Endothelial cell of umbilical vein (primary cell): ENCODE measurements at regions not wholly inside any gene's neighbourhood (a gene's known extent, or its start where the extent isn't known, plus 50 kb on each side); places are given as distances from the start of the nearest gene placed in this dataset.

Experiments used
- BruUV-seq: library from RNA; stranded (reverse); fragments of 400-500 nt; replicated peaks from 2 replicates; lab custom pipeline; 2021; lab: Mats Ljungman, UMichigan
- CTCF ChIA-PET: fragments of 300-600, 350-600 bp; sonication (Branson Sonifier 250); formaldehyde crosslinking; loops from one replicate; lab custom pipeline; 2021; ENCODE audit warnings: antibody characterized with exemption, inconsistent platforms; lab: Charles Lee
- POLR2A ChIA-PET: fragments of 300-600, 350-600 bp; sonication (Branson Sonifier 250); formaldehyde crosslinking; loops from one replicate; lab custom pipeline; 2021; ENCODE audit warnings: antibody characterized with exemption, inconsistent platforms; lab: Charles Lee
- DNase-seq: peaks from one replicate; pipeline ENCODE4 v3.0.0-alpha.2; 2011; ENCODE audit warnings: low read depth, low spot score
- FAIRE-seq: peaks from 2 replicates; lab custom pipeline; 2011; peaks lifted over from hg19 to GRCh38; lab: Jason Lieb, UNC
- H2AFZ ChIP-seq: 2 replicates; pipeline ENCODE4 v1.6.0; 2012; ENCODE audit warnings: low read depth, low read length, control low read depth, inconsistent platforms
- H3K27ac ChIP-seq: 2 replicates; pipeline ENCODE4 v1.5.1; 2011; ENCODE audit warnings: low read depth, mild to moderate bottlenecking, control low read depth, low read length, moderate library complexity; ENCODE audit not compliant: insufficient read depth
- H3K27me3 ChIP-seq, 2 experiments: 2 replicates each; pipeline versions ENCODE4 v1.6.0 to v1.6.1; 2011; ENCODE audit warnings: low read length in 2 of 2, mixed read lengths in 1 of 2; ENCODE audit not compliant: control insufficient read depth in 2 of 2, insufficient read depth in 2 of 2
- H3K36me3 ChIP-seq, 2 experiments: 2 replicates in 1 of 2; 3 replicates in 1 of 2; pipeline ENCODE4 v1.5.1; 2011; ENCODE audit warnings: low read length in 2 of 2, mild to moderate bottlenecking in 1 of 2, moderate library complexity in 1 of 2; ENCODE audit not compliant: control insufficient read depth in 2 of 2, insufficient read depth in 2 of 2; ENCODE audit errors: extremely low read depth in 1 of 2
- H3K4me1 ChIP-seq: 3 replicates; pipeline ENCODE4 v1.5.1; 2011; ENCODE audit warnings: mild to moderate bottlenecking, low read length; ENCODE audit not compliant: control insufficient read depth, insufficient read depth; ENCODE audit errors: extremely low read depth
- H3K4me2 ChIP-seq: 2 replicates; pipeline ENCODE4 v1.6.1; 2011; ENCODE audit warnings: low read length, control low read depth, mixed read lengths; ENCODE audit not compliant: insufficient read depth
- H3K4me3 ChIP-seq, 3 experiments: fragments of 200-600 bp in 1 of 3; sonication (generic), shearing (Covaris generic) in 1 of 3; replicated peaks in 1 of 3; 2 replicates each; pipeline ENCODE4 v1.5.1; 2011 to 2016; ENCODE audit warnings: control low read depth in 3 of 3, low read length in 3 of 3, mild to moderate bottlenecking in 2 of 3, inconsistent platforms in 1 of 3, low read depth in 1 of 3, moderate library complexity in 1 of 3; ENCODE audit not compliant: insufficient read depth in 1 of 3
- H3K79me2 ChIP-seq: 2 replicates; pipeline ENCODE4 v1.6.0; 2012; ENCODE audit warnings: low read length, inconsistent platforms; ENCODE audit not compliant: control insufficient read depth, insufficient read depth
- H3K9ac ChIP-seq: replicated peaks from 2 replicates; pipeline ENCODE3; 2011; ENCODE audit warnings: low read length, control low read depth; ENCODE audit not compliant: insufficient read depth; ENCODE audit errors: extremely low read depth
- H3K9me1 ChIP-seq: replicated peaks from 3 replicates; pipeline ENCODE4 v1.6.0; 2011; ENCODE audit warnings: mild to moderate bottlenecking, low read length; ENCODE audit not compliant: control insufficient read depth, insufficient read depth; ENCODE audit errors: extremely low read depth
- H3K9me3 ChIP-seq: replicated peaks from 2 replicates; pipeline ENCODE4 v1.5.1; 2012; ENCODE audit warnings: low read length, inconsistent platforms; ENCODE audit not compliant: control insufficient read depth, insufficient read depth
- H4K20me1 ChIP-seq: replicated peaks from 2 replicates; pipeline ENCODE3; 2011; ENCODE audit warnings: mild to moderate bottlenecking, low read length; ENCODE audit not compliant: control insufficient read depth, insufficient read depth; ENCODE audit errors: extremely low read depth
- EZH2 ChIP-seq: IDR thresholded peaks from 2 replicates; pipeline ENCODE4 v1.6.1; 2012; ENCODE audit warnings: borderline replicate concordance, low read depth, mild to moderate bottlenecking, moderate library complexity, low read length, inconsistent platforms; ENCODE audit not compliant: severe bottlenecking
- FOS ChIP-seq: IDR thresholded peaks from 2 replicates; pipeline ENCODE4 v1.6.1; 2011; ENCODE audit warnings: mild to moderate bottlenecking, low read length, moderate library complexity, borderline replicate concordance; ENCODE audit not compliant: insufficient read depth
- GATA2 ChIP-seq: IDR thresholded peaks from 2 replicates; pipeline ENCODE4 v1.7.0; 2011; ENCODE audit warnings: low read depth, mild to moderate bottlenecking, moderate library complexity, mixed read lengths, low read length; ENCODE audit not compliant: insufficient read length, insufficient read depth
- JUN ChIP-seq: IDR thresholded peaks from 2 replicates; pipeline ENCODE4 v1.6.1; 2011; ENCODE audit warnings: borderline replicate concordance, low read depth; ENCODE audit not compliant: insufficient read length, insufficient read depth
- MYC ChIP-seq: IDR thresholded peaks from one replicate; pipeline ENCODE4 v1.6.1; 2011; ENCODE audit warnings: mild to moderate bottlenecking, low read depth, low read length
- POLR2A ChIP-seq: IDR thresholded peaks from 2 replicates; pipeline ENCODE4 v1.6.1; 2012; ENCODE audit warnings: low read depth, mild to moderate bottlenecking, control low read depth, low read length
- POLR2AphosphoS5 ChIP-seq: IDR thresholded peaks from 2 replicates; pipeline ENCODE4 v1.6.1; 2012; ENCODE audit warnings: low read depth, mild to moderate bottlenecking, control low read depth, low read length, moderate library complexity; ENCODE audit not compliant: insufficient read depth
- dilution Hi-C: fragments of 300-500 bp; cut with MboI; formaldehyde crosslinking; loops from one replicate; pipeline ENCODE4 v1.15.0; 2019; ENCODE audit warnings: low sequenced_read_pairs; ENCODE audit not compliant: extremely low pct_ligation_motif_present
- intact Hi-C: fragments of 100-400 bp; cut with micrococcal nuclease; formaldehyde crosslinking; loops from one replicate; pipeline ENCODE4 v1.10.0; 2022
- TF ChIP-seq, protein P1 (sequence below), 2 donors: IDR thresholded peaks; 1 replicate in 1 of 2; 2 replicates in 1 of 2; pipeline ENCODE4 v1.5.1; 2011; ENCODE audit warnings: low read length in 2 of 2, mild to moderate bottlenecking in 2 of 2, moderate library complexity in 2 of 2, control low read depth in 1 of 2, inconsistent platforms in 1 of 2, low read depth in 1 of 2; ENCODE audit not compliant: insufficient read depth in 1 of 2; ENCODE audit errors: extremely low read depth in 1 of 2
- TF ChIP-seq, protein P2 (sequence below): IDR thresholded peaks from 2 replicates; pipeline ENCODE4 v1.6.1; 2011; ENCODE audit not compliant: insufficient read depth, insufficient read length

DNA sequence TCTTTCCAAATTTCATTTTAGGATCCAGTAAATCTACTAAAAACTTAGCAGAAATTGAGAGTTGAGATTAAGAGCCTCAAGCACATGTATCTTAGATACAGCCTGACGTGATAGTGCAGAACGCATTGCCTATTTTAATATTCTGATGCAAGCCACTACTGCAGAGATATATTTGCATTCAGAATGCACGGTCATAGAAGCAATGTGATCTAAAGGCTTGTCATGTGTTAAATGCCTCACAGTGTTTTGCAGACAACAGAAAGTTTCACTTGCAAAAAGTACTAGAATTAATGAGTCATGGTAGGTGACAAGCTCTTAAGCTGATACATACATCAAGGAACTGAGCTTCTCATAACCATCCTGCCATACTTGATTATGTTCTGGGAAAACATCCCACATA is 886.7 kb upstream of the CHAC2 start:
- dilution Hi-C loops (no loop called here), intact Hi-C loops (no loop called here)
- no peaks in the 10 kb centered on the region for H3K9me3 ChIP-seq
- no peak for FAIRE-seq
- no peaks in the 10 kb centered on the region for H3K9me1 ChIP-seq
- POLR2A ChIA-PET = no interaction called here
- no peak overlapping the region for H3K4me3 ChIP-seq
- H3K4me1 ChIP-seq = no peaks in the 10 kb centered on the region
- no peaks in the 10 kb centered on the region for H3K79me2 ChIP-seq
- H3K4me2 ChIP-seq = no peak overlapping the region
- no peak for DNase-seq
- no peak overlapping the region for H3K9ac ChIP-seq
- no peak overlapping the region for H3K27ac ChIP-seq
- TF ChIP-seq, protein P1, sequence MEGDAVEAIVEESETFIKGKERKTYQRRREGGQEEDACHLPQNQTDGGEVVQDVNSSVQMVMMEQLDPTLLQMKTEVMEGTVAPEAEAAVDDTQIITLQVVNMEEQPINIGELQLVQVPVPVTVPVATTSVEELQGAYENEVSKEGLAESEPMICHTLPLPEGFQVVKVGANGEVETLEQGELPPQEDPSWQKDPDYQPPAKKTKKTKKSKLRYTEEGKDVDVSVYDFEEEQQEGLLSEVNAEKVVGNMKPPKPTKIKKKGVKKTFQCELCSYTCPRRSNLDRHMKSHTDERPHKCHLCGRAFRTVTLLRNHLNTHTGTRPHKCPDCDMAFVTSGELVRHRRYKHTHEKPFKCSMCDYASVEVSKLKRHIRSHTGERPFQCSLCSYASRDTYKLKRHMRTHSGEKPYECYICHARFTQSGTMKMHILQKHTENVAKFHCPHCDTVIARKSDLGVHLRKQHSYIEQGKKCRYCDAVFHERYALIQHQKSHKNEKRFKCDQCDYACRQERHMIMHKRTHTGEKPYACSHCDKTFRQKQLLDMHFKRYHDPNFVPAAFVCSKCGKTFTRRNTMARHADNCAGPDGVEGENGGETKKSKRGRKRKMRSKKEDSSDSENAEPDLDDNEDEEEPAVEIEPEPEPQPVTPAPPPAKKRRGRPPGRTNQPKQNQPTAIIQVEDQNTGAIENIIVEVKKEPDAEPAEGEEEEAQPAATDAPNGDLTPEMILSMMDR (IDR thresholded peaks at IDR 0.05; ENCODE audit: extremely low read depth in 1 of 2, insufficient read depth in 1 of 2, low read depth in 1 of 2, low read length in 2 of 2) = no peak
- no peak for TF ChIP-seq EZH2
- TF ChIP-seq FOS = no peak
- TF ChIP-seq JUN = no peak
- no peak for TF ChIP-seq MYC
- TF ChIP-seq POLR2A = no peak
- no peak for TF ChIP-seq GATA2
- TF ChIP-seq, protein P2, sequence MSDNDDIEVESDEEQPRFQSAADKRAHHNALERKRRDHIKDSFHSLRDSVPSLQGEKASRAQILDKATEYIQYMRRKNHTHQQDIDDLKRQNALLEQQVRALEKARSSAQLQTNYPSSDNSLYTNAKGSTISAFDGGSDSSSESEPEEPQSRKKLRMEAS = no peak
- no peak for TF ChIP-seq POLR2AphosphoS5
- H3K27me3 ChIP-seq = no peaks in the 10 kb centered on the region
- no peaks in the 10 kb centered on the region for H3K36me3 ChIP-seq
- H2AFZ ChIP-seq = no peak overlapping the region
- CTCF ChIA-PET = no interaction called here
- no peaks in the 10 kb centered on the region for H4K20me1 ChIP-seq
- BruUV-seq = no TSS peak
